Upper lobe of left lung (tissue), 6 donors: ENCODE measurements at regions not wholly inside any gene's neighbourhood (a gene's known extent, or its start where the extent isn't known, plus 50 kb on each side); places are given as distances from the start of the nearest gene placed in this dataset.

ENCODE experiments used
- ATAC-seq, 2 donors: fragments of 200-7000 bp; cut with Tn5 transposase; one replicate each; pipeline ENCODE4 v1.9.1; 2022; ENCODE audit warnings: mild to moderate bottlenecking in 2 of 2, moderate library complexity in 2 of 2; ENCODE audit not compliant: low FRiP score in 2 of 2
- DNase-seq, 2 donors: peaks; one replicate each; pipeline ENCODE4 v3.0.0-alpha.2; 2019 to 2020
- H3K27ac ChIP-seq, 4 donors: fragments of 200-600 bp; sonication (generic); one replicate each; pipeline ENCODE4 v1.5.1; 2016 to 2019
- H3K27me3 ChIP-seq, 4 donors: fragments of 200-600 bp; sonication (generic); one replicate each; pipeline ENCODE4 v1.5.1; 2017 to 2019
- H3K36me3 ChIP-seq, 4 donors: fragments of 200-600 bp; sonication (generic); one replicate each; pipeline ENCODE4 v1.5.1; 2016 to 2019
- H3K4me1 ChIP-seq, 4 donors: fragments of 200-600 bp; sonication (generic); one replicate each; pipeline ENCODE4 v1.5.1; 2018 to 2019
- H3K4me3 ChIP-seq, 4 donors: fragments of 200-600 bp; sonication (generic); one replicate each; pipeline ENCODE4 v1.5.1; 2017 to 2019; ENCODE audit warnings: mild to moderate bottlenecking in 2 of 4, moderate library complexity in 1 of 4
- H3K9me3 ChIP-seq, 4 donors: fragments of 200-600 bp; sonication (generic); one replicate each; pipeline ENCODE4 v1.5.1; 2018 to 2019
- CTCF ChIP-seq, 6 experiments: fragments of 450-650 bp in 4 of 6; fragments of 200-600 bp in 2 of 6; sonication (generic) in 2 of 6; IDR thresholded peaks; one replicate each; pipeline ENCODE4 v1.5.1; 2016 to 2019; ENCODE audit warnings: antibody characterized with exemption in 6 of 6
- EP300 ChIP-seq, 4 donors: sonication (generic); formaldehyde crosslinking; IDR thresholded peaks; one replicate each; pipeline ENCODE4 v1.5.1; 2017; ENCODE audit warnings: antibody characterized with exemption in 4 of 4, control low read depth in 2 of 4
- POLR2A ChIP-seq, 4 donors: fragments of 450-650 bp; IDR thresholded peaks; one replicate each; pipeline ENCODE4 v1.5.1; 2016 to 2017; ENCODE audit warnings: antibody characterized with exemption in 4 of 4, mild to moderate bottlenecking in 2 of 4
- POLR2AphosphoS5 ChIP-seq, 2 donors: sonication (generic); formaldehyde crosslinking; IDR thresholded peaks; one replicate each; pipeline ENCODE4 v1.5.1; 2017; ENCODE audit warnings: antibody characterized with exemption in 2 of 2
- WGBS, 2 donors: methylation state at CpG; one replicate each; pipeline ENCODE4 v1.1.5; 2017 to 2018; 5-methylcytosine and 5-hydroxymethylcytosine counted together
- donor health status: DM: no; HTN: no; CAD: no; lungs with moderate emphysema.
- donor health status: DM: no; HTN: yes; CAD: no; lungs with severe emphysema.

- Histone ChIP-seq H3K4me3 (no peak overlapping the region), H3K27ac (no peak overlapping the region), H3K4me1 (peaks cover 0 to 4% (median 0%) of the 10 kb centered on the region in 4 donors), H3K36me3 (no peaks in the 10 kb centered on the region), H3K27me3 (no peaks in the 10 kb centered on the region), H3K9me3 (no peaks in the 10 kb centered on the region)
- DNase-seq, result no peak
- TF ChIP-seq CTCF (IDR thresholded peaks at IDR 0.05), result no peak
- 83 to 89% methylated on average over 2 of the region's 2 CpGs for WGBS, 2 donors
- ATAC-seq, result no peak
These were observed 269.0 kb upstream of the CLEC14A start for GRCh38 chr14:38524636-38525509.

GRCh38 chr14:38522724-38523123 is 266.8 kb upstream of the CLEC14A start:
- H3K27ac ChIP-seq, result peak overlapping the region in 1 of 4 donors; percentile 14
- H3K4me1 ChIP-seq, result peaks cover 0 to 4% (median 0%) of the 10 kb centered on the region in 4 donors
- 40 to 45% methylated on average over 3 of the region's 3 CpGs for WGBS, 2 donors
- H3K4me3 ChIP-seq, result no peak overlapping the region
- H3K27me3 ChIP-seq, result no peaks in the 10 kb centered on the region
- ATAC-seq (no peak), DNase-seq (peak in 1 of 2 donors; percentile 42)
- no peak for TF ChIP-seq CTCF (IDR thresholded peaks at IDR 0.05)
- no peak for TF ChIP-seq EP300 (IDR thresholded peaks at IDR 0.05)
- TF ChIP-seq POLR2A (IDR thresholded peaks at IDR 0.05), result no peak
- no peak for TF ChIP-seq POLR2AphosphoS5 (IDR thresholded peaks at IDR 0.05)
- no peaks in the 10 kb centered on the region for H3K9me3 ChIP-seq
- no peaks in the 10 kb centered on the region for H3K36me3 ChIP-seq

- ATAC-seq (no peak), DNase-seq (no peak)
- Histone ChIP-seq H3K27me3 (no peaks in the 10 kb centered on the region), H3K4me1 (peaks cover 0 to 4% (median 0%) of the 10 kb centered on the region in 4 donors), H3K27ac (no peak overlapping the region), H3K36me3 (no peaks in the 10 kb centered on the region), H3K4me3 (no peak overlapping the region), H3K9me3 (no peaks in the 10 kb centered on the region)
- TF ChIP-seq EP300 (IDR thresholded peaks at IDR 0.05) (no peak), POLR2A (IDR thresholded peaks at IDR 0.05) (no peak)
- 92 to 96% methylated on average over 5 of the region's 5 CpGs for WGBS, 2 donors
These were observed 265.7 kb upstream of the CLEC14A start for GRCh38 chr14:38521591-38521990.

GRCh38 chr14:38517426-38517825 is 261.5 kb upstream of the CLEC14A start:
- H3K9me3 ChIP-seq, result no peaks in the 10 kb centered on the region
- 95 to 97% methylated on average over 2 of the region's 2 CpGs for WGBS, 2 donors
- H3K36me3 ChIP-seq, result no peaks in the 10 kb centered on the region
- H3K27me3 ChIP-seq, result no peaks in the 10 kb centered on the region
- no peak for ATAC-seq
- H3K4me1 ChIP-seq, result no peaks in the 10 kb centered on the region
- H3K4me3 ChIP-seq, result no peak overlapping the region
- H3K27ac ChIP-seq, result no peak overlapping the region
- TF ChIP-seq CTCF (IDR thresholded peaks at IDR 0.05) (no peak), POLR2A (IDR thresholded peaks at IDR 0.05) (no peak), POLR2AphosphoS5 (IDR thresholded peaks at IDR 0.05) (no peak), EP300 (IDR thresholded peaks at IDR 0.05) (no peak)
- no peak for DNase-seq

GRCh38 chr14:38512236-38512635 is 256.3 kb upstream of the CLEC14A start:
- H3K27me3 ChIP-seq, result no peaks in the 10 kb centered on the region
- TF ChIP-seq POLR2A (IDR thresholded peaks at IDR 0.05), result no peak
- TF ChIP-seq CTCF (IDR thresholded peaks at IDR 0.05), result no peak
- TF ChIP-seq EP300 (IDR thresholded peaks at IDR 0.05), result no peak
- no peak for TF ChIP-seq POLR2AphosphoS5 (IDR thresholded peaks at IDR 0.05)
- no peaks in the 10 kb centered on the region for H3K9me3 ChIP-seq
- ATAC-seq (no peak), DNase-seq (no peak)
- no peaks in the 10 kb centered on the region for H3K4me1 ChIP-seq
- no peak overlapping the region for H3K27ac ChIP-seq
- no peaks in the 10 kb centered on the region for H3K36me3 ChIP-seq
- H3K4me3 ChIP-seq, result no peak overlapping the region
